Astrocyte of the cerebellum (primary cell): ENCODE measurements at regions not wholly inside any gene's neighbourhood (a gene's known extent, or its start where the extent isn't known, plus 50 kb on each side); places are given as distances from the start of the nearest gene placed in this dataset.

ENCODE experiments used
- DNase-seq: peaks from one replicate; pipeline ENCODE4 v3.0.0-alpha.2; 2011; ENCODE audit warnings: low read depth
- H3K4me3 ChIP-seq: 2 replicates; pipeline ENCODE4 v1.5.1; 2011; ENCODE audit warnings: mild to moderate bottlenecking, low read depth, low read length, moderate library complexity
- in situ Hi-C: cut with HindIII; loops from 2 replicates; pipeline ENCODE4 v1.10.0; 2017; ENCODE audit warnings: low sequenced_read_pairs
- TF ChIP-seq, protein P1 (sequence below): IDR thresholded peaks from 2 replicates; pipeline ENCODE4 v1.5.1; 2012; ENCODE audit warnings: low read length, low read depth, moderate library complexity, mild to moderate bottlenecking; ENCODE audit errors: missing control alignments

DNA sequence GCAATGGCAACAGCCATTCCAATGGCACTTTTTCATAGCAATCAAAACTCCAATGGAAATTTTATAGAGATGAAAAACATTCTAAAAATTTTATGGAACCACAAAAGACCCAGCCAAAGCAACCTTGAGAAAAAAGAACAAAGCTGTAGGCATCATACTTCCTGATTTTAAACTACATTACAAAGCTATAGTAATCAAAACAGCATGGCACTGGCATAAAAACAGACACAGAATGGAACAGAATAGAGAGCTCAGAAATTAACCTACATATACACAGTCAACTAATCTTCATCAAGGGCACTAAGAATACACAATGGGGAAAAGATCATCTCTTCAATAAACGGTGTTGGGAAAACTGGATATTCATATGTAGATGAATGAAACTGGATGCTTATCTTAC lies 401.5 kb downstream of the NPHP4 start:
- no peak for DNase-seq
- TF ChIP-seq, protein P1, sequence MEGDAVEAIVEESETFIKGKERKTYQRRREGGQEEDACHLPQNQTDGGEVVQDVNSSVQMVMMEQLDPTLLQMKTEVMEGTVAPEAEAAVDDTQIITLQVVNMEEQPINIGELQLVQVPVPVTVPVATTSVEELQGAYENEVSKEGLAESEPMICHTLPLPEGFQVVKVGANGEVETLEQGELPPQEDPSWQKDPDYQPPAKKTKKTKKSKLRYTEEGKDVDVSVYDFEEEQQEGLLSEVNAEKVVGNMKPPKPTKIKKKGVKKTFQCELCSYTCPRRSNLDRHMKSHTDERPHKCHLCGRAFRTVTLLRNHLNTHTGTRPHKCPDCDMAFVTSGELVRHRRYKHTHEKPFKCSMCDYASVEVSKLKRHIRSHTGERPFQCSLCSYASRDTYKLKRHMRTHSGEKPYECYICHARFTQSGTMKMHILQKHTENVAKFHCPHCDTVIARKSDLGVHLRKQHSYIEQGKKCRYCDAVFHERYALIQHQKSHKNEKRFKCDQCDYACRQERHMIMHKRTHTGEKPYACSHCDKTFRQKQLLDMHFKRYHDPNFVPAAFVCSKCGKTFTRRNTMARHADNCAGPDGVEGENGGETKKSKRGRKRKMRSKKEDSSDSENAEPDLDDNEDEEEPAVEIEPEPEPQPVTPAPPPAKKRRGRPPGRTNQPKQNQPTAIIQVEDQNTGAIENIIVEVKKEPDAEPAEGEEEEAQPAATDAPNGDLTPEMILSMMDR: no peak
- in situ Hi-C loops: no loop called here
- H3K4me3 ChIP-seq: no peak overlapping the region

DNA sequence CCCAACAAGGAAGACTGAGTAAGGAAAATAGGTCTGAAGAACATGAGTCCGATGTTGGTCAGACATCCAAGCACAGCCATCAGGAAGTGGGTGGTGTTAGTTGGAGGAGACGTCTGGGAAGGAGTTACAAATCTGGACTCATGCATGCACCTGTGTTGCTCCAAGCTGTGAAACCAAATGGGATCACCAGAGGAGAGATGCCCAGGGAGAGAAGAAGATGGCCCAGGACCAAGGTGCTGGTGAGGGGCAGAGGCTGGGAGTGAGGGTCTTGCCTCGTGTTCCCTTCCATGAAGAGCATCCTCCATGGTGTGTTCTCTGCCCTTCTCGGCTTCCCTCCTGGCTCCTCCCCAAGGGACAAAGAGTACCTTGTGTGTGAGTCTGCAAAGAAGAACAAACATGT lies 405.6 kb downstream of the NPHP4 start:
- TF ChIP-seq, protein P1: no peak
- H3K4me3 ChIP-seq: no peak overlapping the region
- in situ Hi-C loops: no loop called here
- no peak for DNase-seq

DNA sequence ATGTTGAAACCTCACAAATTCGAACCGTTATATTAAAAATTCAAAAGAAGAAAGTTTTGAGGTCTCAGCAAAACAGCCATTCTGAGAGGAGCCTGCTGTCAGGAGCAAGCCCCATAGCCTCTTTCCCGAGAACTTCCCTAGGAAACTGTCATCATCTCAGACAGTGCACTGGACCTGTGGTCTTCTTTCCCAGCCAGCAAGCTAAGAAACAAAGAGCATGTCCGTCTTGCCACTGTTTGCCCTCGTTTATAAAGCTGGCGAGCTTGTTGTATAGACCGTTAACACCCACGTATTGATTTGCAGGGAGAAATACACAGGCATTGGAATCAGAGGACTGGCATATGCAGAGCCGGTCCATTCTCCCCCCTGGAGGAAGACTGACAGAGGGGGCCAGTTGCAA lies 407.0 kb downstream of the NPHP4 start:
- no peak overlapping the region for H3K4me3 ChIP-seq
- in situ Hi-C loops: no loop called here
- no peak for DNase-seq
- TF ChIP-seq, protein P1: no peak

DNA sequence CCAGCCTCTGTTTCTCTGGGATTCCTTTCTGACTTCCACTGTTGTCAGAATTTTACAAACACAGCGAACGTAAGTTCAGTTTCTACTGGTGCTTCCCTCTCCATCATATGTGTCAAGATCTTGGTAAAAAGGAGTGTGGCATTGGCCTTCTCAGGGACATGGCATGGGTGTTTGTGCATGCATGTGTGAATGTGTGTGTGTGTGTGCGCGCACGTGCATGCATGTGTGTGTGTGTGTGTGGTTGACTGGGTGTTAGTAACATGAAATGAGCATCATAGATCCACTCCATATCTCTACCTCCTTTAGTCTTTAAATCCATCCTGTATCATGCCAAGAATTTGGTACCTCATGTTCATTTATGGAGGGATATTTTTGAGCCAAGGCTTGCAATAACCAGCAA lies 411.3 kb downstream of the NPHP4 start:
- no peak for DNase-seq
- in situ Hi-C loops: no loop called here
- TF ChIP-seq, protein P1: no peak
- no peak overlapping the region for H3K4me3 ChIP-seq

DNA sequence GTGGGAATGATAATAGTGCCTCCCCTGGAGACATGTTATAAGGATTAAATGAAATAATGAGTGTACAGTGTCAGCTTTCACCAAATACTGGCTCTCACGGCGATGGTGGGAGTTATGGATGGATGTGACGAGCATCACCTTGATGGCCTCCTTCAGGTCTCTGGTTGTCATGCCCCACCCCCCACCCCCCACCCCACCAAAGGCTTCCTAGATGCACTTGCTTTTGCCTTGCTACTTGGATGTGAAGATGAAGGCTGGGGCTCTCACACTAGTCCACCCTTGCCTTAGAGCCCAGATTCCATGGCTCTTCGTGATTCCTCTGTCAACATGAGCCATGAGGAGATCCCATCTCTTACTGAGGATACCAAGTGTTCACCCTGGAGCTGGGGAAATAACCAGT lies 412.3 kb downstream of the NPHP4 start:
- TF ChIP-seq, protein P1: no peak
- in situ Hi-C loops: no loop called here
- no peak overlapping the region for H3K4me3 ChIP-seq
- DNase-seq: no peak

DNA sequence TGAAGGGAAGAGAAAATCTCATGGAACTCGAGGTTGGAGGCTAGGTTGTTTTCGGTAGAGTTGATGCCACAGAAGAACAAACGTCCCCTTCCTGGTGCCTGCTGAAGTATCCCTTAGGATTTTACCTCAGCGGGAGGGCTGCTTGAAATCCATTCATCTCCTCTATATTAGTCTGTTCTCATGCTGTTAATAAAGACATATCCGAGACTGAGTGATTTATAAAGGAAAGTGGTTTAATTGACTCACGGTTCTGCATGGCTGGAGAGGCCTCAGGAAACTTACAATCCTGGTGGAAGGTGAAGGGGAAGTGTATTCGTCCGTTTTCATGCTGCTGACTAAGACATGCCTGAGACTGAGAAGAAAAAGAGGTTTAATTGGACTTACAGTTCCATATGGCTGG lies 413.5 kb downstream of the NPHP4 start:
- TF ChIP-seq, protein P1: no peak
- in situ Hi-C loops: no loop called here
- DNase-seq: no peak
- H3K4me3 ChIP-seq: no peak overlapping the region
